SK-N-SH (cell line): ENCODE measurements at regions not wholly inside any gene's neighbourhood (a gene's known extent, or its start where the extent isn't known, plus 50 kb on each side); places are given as distances from the start of the nearest gene placed in this dataset.

ENCODE experiments used
- CTCF ChIA-PET: fragments of 300-600, 350-600 bp; formaldehyde crosslinking; extraction: SDS; loops from one replicate; lab custom pipeline; 2021; lab: Yijun Ruan, JAX
- POLR2A ChIA-PET: fragments of 350-600 bp; sonication (Branson Sonifier 250); formaldehyde crosslinking; extraction: SDS; loops from one replicate; lab custom pipeline; 2020; ENCODE audit warnings: antibody characterized with exemption, inconsistent platforms; lab: Yijun Ruan, JAX
- DNase-seq: peaks from one replicate; pipeline ENCODE4 v3.0.0; 2012
- H2AFZ ChIP-seq: fragments of 200-600 bp; sonication (generic); 2 replicates; pipeline ENCODE4 v1.8.1; 2016; ENCODE audit warnings: antibody characterized with exemption, mild to moderate bottlenecking, low read depth
- H3F3A ChIP-seq: fragments of 200-600 bp; sonication (generic); replicated peaks from 2 replicates; pipeline ENCODE3; 2016; ENCODE audit warnings: antibody characterized with exemption, mild to moderate bottlenecking; ENCODE audit not compliant: insufficient read depth
- H3K27ac ChIP-seq, 2 experiments: fragments of 200-500 bp in 1 of 2; fragments of 200-600 bp in 1 of 2; sonication (Bioruptor generic) in 1 of 2; sonication (generic), shearing (Covaris generic) in 1 of 2; 2 replicates each; pipeline versions ENCODE4 v1.5.1 to v1.6.1; 2014 to 2016; ENCODE audit warnings: low read depth in 2 of 2, inconsistent platforms in 1 of 2, low read length in 1 of 2, mild to moderate bottlenecking in 1 of 2, mixed read lengths in 1 of 2
- H3K27me3 ChIP-seq: fragments of 200-600 bp; sonication (generic), shearing (Covaris generic); 2 replicates; pipeline ENCODE4 v1.6.1; 2016; ENCODE audit warnings: mixed run types; ENCODE audit not compliant: insufficient read depth
- H3K36me3 ChIP-seq, 2 experiments: fragments of 200-500 bp in 1 of 2; fragments of 200-600 bp in 1 of 2; sonication (Bioruptor generic) in 1 of 2; sonication (generic) in 1 of 2; replicated peaks in 1 of 2; 2 replicates each; pipeline versions ENCODE3 to v1.5.1; 2014 to 2016; ENCODE audit warnings: low read length in 1 of 2, mild to moderate bottlenecking in 1 of 2; ENCODE audit not compliant: insufficient read depth in 2 of 2, control insufficient read depth in 1 of 2
- H3K4me1 ChIP-seq, 2 experiments: fragments of 200-500 bp in 1 of 2; fragments of 200-600 bp in 1 of 2; sonication (Bioruptor generic) in 1 of 2; sonication (generic), shearing (Covaris generic) in 1 of 2; 2 replicates each; pipeline versions ENCODE4 v1.5.1 to v1.6.1; 2014 to 2016; ENCODE audit warnings: low read depth in 1 of 2, low read length in 1 of 2, mixed run types in 1 of 2; ENCODE audit not compliant: insufficient read depth in 2 of 2, control insufficient read depth in 1 of 2
- H3K4me2 ChIP-seq: fragments of 200-600 bp; sonication (generic), shearing (Covaris generic); 2 replicates; pipeline ENCODE4 v1.6.1; 2017; ENCODE audit warnings: mixed run types
- H3K4me3 ChIP-seq, 2 experiments: fragments of 200-500 bp in 1 of 2; fragments of 200-600 bp in 1 of 2; sonication (Bioruptor generic) in 1 of 2; sonication (generic), shearing (Covaris generic) in 1 of 2; 2 replicates each; pipeline versions ENCODE4 v1.5.1 to v1.8.1; 2014 to 2016; ENCODE audit warnings: low read depth in 2 of 2, inconsistent platforms in 1 of 2, low read length in 1 of 2, mild to moderate bottlenecking in 1 of 2, mixed read lengths in 1 of 2, moderate library complexity in 1 of 2
- H3K79me2 ChIP-seq: fragments of 200-600 bp; sonication (generic); 2 replicates; pipeline ENCODE4 v1.8.1; 2017; ENCODE audit warnings: mild to moderate bottlenecking; ENCODE audit not compliant: insufficient read depth
- H3K9ac ChIP-seq: fragments of 200-600 bp; sonication (generic); 2 replicates; pipeline ENCODE4 v1.6.1; 2017; ENCODE audit warnings: mixed run types
- H3K9me2 ChIP-seq: fragments of 200-600 bp; sonication (generic); 2 replicates; pipeline ENCODE4 v1.6.1; 2017; ENCODE audit warnings: mixed run types
- H3K9me3 ChIP-seq: fragments of 200-600 bp; sonication (generic); 2 replicates; pipeline ENCODE4 v1.6.1; 2017; ENCODE audit warnings: mixed run types, mild to moderate bottlenecking, moderate library complexity
- H4K20me1 ChIP-seq: fragments of 200-600 bp; sonication (generic); 2 replicates; pipeline ENCODE4 v1.6.1; 2017; ENCODE audit warnings: mild to moderate bottlenecking, mixed run types; ENCODE audit not compliant: insufficient read depth
- CHD2 ChIP-seq: fragments of 150-350 bp; IDR thresholded peaks from 2 replicates; pipeline ENCODE4 v1.6.1; 2018; ENCODE audit warnings: low read length; ENCODE audit not compliant: partially characterized antibody
- EP300 ChIP-seq, 2 experiments: IDR thresholded peaks; 2 replicates each; pipeline versions ENCODE4 v1.4.0 to v1.6.1; 2012; ENCODE audit warnings: borderline replicate concordance in 1 of 2, low read depth in 1 of 2, low read length in 1 of 2
- EZH2phosphoT487 ChIP-seq: fragments of 200-600 bp; sonication (generic); IDR thresholded peaks from 2 replicates; pipeline ENCODE4 v1.6.1; 2017; ENCODE audit warnings: low read depth, mixed run types, mild to moderate bottlenecking, antibody characterized with exemption, moderate library complexity, borderline replicate concordance
- FOSL2 ChIP-seq: IDR thresholded peaks from 2 replicates; pipeline ENCODE4 v1.4.0; 2012; ENCODE audit warnings: low read depth, mild to moderate bottlenecking, moderate library complexity, borderline replicate concordance
- GATA2 ChIP-seq: sonication (generic); formaldehyde crosslinking; IDR thresholded peaks from 2 replicates; pipeline ENCODE4 v1.5.0; 2020; ENCODE audit warnings: mild to moderate bottlenecking, missing genetic modification reagents
- MAX ChIP-seq: IDR thresholded peaks from 2 replicates; pipeline ENCODE4 v1.4.0; 2012; ENCODE audit warnings: low read depth
- MEF2A ChIP-seq: IDR thresholded peaks from 2 replicates; pipeline ENCODE4 v1.4.0; 2012; ENCODE audit warnings: low read depth, borderline replicate concordance
- MXI1 ChIP-seq: IDR thresholded peaks from 2 replicates; pipeline ENCODE4 v1.6.1; 2012; ENCODE audit warnings: mild to moderate bottlenecking, low read depth, low read length, improper control_type of control experiment
- NFIC ChIP-seq: IDR thresholded peaks from 2 replicates; pipeline ENCODE4 v1.4.0; 2012; ENCODE audit warnings: borderline replicate concordance
- POLR2AphosphoS5 ChIP-seq: IDR thresholded peaks from 2 replicates; pipeline ENCODE4 v1.6.1; 2012; ENCODE audit warnings: low read depth, low read length
- RAD21 ChIP-seq: IDR thresholded peaks from 2 replicates; pipeline ENCODE4 v1.6.1; 2012; ENCODE audit warnings: mild to moderate bottlenecking, low read length
- RCOR1 ChIP-seq: fragments of 150-350 bp; IDR thresholded peaks from 2 replicates; pipeline ENCODE4 v1.6.1; 2017; ENCODE audit warnings: antibody characterized with exemption, low read length
- RFX5 ChIP-seq: IDR thresholded peaks from 2 replicates; pipeline ENCODE4 v1.6.1; 2012; ENCODE audit warnings: mild to moderate bottlenecking, improper control_type of control experiment, low read length
- SIN3A ChIP-seq: IDR thresholded peaks from 2 replicates; pipeline ENCODE4 v1.6.1; 2012; ENCODE audit warnings: low read depth, mild to moderate bottlenecking, low read length, moderate library complexity, borderline replicate concordance
- TAF1 ChIP-seq: IDR thresholded peaks from 2 replicates; pipeline ENCODE4 v1.6.1; 2012; ENCODE audit warnings: low read depth, mild to moderate bottlenecking, low read length, moderate library complexity, borderline replicate concordance
- TCF12 ChIP-seq: IDR thresholded peaks from 2 replicates; pipeline ENCODE4 v1.4.0; 2012
- TEAD4 ChIP-seq: IDR thresholded peaks from 2 replicates; pipeline ENCODE4 v1.4.0; 2012; ENCODE audit warnings: mild to moderate bottlenecking, borderline replicate concordance; ENCODE audit not compliant: insufficient read depth
- USF1 ChIP-seq: IDR thresholded peaks from 2 replicates; pipeline ENCODE4 v1.4.0; 2012; ENCODE audit warnings: low read depth, borderline replicate concordance
- USF2 ChIP-seq: fragments of 150-350 bp; IDR thresholded peaks from 2 replicates; pipeline ENCODE4 v1.6.1; 2017; ENCODE audit warnings: antibody characterized with exemption, low read length, low read depth, borderline replicate concordance
- ZBTB33 ChIP-seq: IDR thresholded peaks from 2 replicates; pipeline ENCODE4 v1.4.0; 2012; ENCODE audit warnings: low read depth, borderline replicate concordance
- WGBS: methylation state at CpG from one replicate; pipeline ENCODE4 v1.1.6; 2017; ENCODE audit warnings: low lambda C conversion rate; 5-methylcytosine and 5-hydroxymethylcytosine counted together

- CTCF ChIA-PET = no interaction called here
- no peaks in the 10 kb centered on the region for H3K9me2 ChIP-seq
- H3K4me2 ChIP-seq = no peak overlapping the region
- peak; percentile 6 for DNase-seq
- no peak overlapping the region for H2AFZ ChIP-seq
- TF ChIP-seq MEF2A (peak; percentile 47; the same call in 1 of the 2 replicates), POLR2AphosphoS5 (peak; percentile 51; the same call in 1 of the 2 replicates), USF1 (no peak), CHD2 (peak; percentile 63), NFIC (no peak), RAD21 (peak; percentile 21; the same call in 1 of the 2 replicates), ZBTB33 (no peak), USF2 (no peak), GATA2 (CRISPR knock-in tag) (peak; percentile 45; the same call in 1 of the 2 replicates), EP300 (IDR thresholded peaks at IDR 0.05; ENCODE audit: borderline replicate concordance in 1 of 2, low read depth in 1 of 2, low read length in 1 of 2) (peak in 1 of 2 experiments; percentile 87; a peak in 2 of 4 replicates), TCF12 (peak; percentile 81), RCOR1 (peak; percentile 93)
- peaks cover 5% of the 10 kb centered on the region for H3F3A ChIP-seq
- POLR2A ChIA-PET = no interaction called here
- H3K9ac ChIP-seq = no peak overlapping the region
- no peaks in the 10 kb centered on the region for H4K20me1 ChIP-seq
- H3K4me1 ChIP-seq = peaks cover 4 to 6% of the 10 kb centered on the region in 2 experiments; a peak in 2 of 4 replicates
- no peaks in the 10 kb centered on the region for H3K27me3 ChIP-seq
- no peaks in the 10 kb centered on the region for H3K9me3 ChIP-seq
- no peak overlapping the region for H3K4me3 ChIP-seq
- H3K79me2 ChIP-seq = no peaks in the 10 kb centered on the region
- no peaks in the 10 kb centered on the region for H3K36me3 ChIP-seq
- 7% methylated on average over 2 of the region's 2 CpGs for WGBS
- no peak overlapping the region for H3K27ac ChIP-seq
These were observed 208.0 kb downstream of the CASP12 start for GRCh38 chr11:104690241-104690640.

- no peak for DNase-seq
- H3K9ac ChIP-seq = no peak overlapping the region
- no peaks in the 10 kb centered on the region for H3K9me3 ChIP-seq
- H3K9me2 ChIP-seq = no peaks in the 10 kb centered on the region
- no peaks in the 10 kb centered on the region for H3F3A ChIP-seq
- H3K4me1 ChIP-seq = peaks cover 0 to 4% of the 10 kb centered on the region in 2 experiments; a peak in 1 of 4 replicates
- H4K20me1 ChIP-seq = no peaks in the 10 kb centered on the region
- H3K27ac ChIP-seq = no peak overlapping the region
- no peaks in the 10 kb centered on the region for H3K79me2 ChIP-seq
- ChIA-PET CTCF (no interaction called here), POLR2A (no interaction called here)
- H3K4me2 ChIP-seq = no peak overlapping the region
- no peak for TF ChIP-seq SIN3A
- no peak for TF ChIP-seq EZH2phosphoT487
- TF ChIP-seq TEAD4 = no peak
- TF ChIP-seq MXI1 = no peak
- no peak for TF ChIP-seq TAF1
- TF ChIP-seq CHD2 = no peak
- TF ChIP-seq MAX = no peak
- TF ChIP-seq RFX5 = no peak
- no peak for TF ChIP-seq FOSL2
- no peak for TF ChIP-seq TCF12
- no peak overlapping the region for H2AFZ ChIP-seq
- no peaks in the 10 kb centered on the region for H3K27me3 ChIP-seq
- no peaks in the 10 kb centered on the region for H3K36me3 ChIP-seq
- H3K4me3 ChIP-seq = no peak overlapping the region
- WGBS = 74% methylated on average over 4 of the region's 4 CpGs
These were observed 209.5 kb downstream of the CASP12 start for GRCh38 chr11:104688731-104689130.
